ENCODE measurements at regions not wholly inside any gene's neighbourhood (a gene's known extent, or its start where the extent isn't known, plus 50 kb on each side); places are given as distances from the start of the nearest gene placed in this dataset.

- no peak for TF ChIP-seq EGR1 (IDR thresholded peaks at IDR 0.05; ENCODE audit: borderline replicate concordance, low read depth, low read length)
Measured at GRCh38 chr3:117527346-117527745, 817.8 kb downstream of the TUSC7 start (continued).

- Histone ChIP-seq H2BK20ac (ENCODE audit: low read length) (no peak overlapping the region), H2BK12ac (ENCODE audit: low read depth, low read length) (no peak overlapping the region), H2AK5ac (ENCODE audit: low read depth, low read length) (no peak overlapping the region), H3K4me1 (replicated peaks in 1 of 4; ENCODE audit: control insufficient read depth in 3 of 4, insufficient read depth in 4 of 4, low read length in 3 of 4) (no peaks in the 10 kb centered on the region), H3K23ac (ENCODE audit: insufficient read length) (no peak overlapping the region), H3K4me3 (ENCODE audit: extremely low read depth in 1 of 4, insufficient read depth in 2 of 4, low read depth in 3 of 4, low read length in 4 of 4) (no peak overlapping the region), H3K23me2 (ENCODE audit: low read depth, low read length) (no peaks in the 10 kb centered on the region), H4K91ac (replicated peaks; ENCODE audit: insufficient read length, low read length) (no peak overlapping the region), H3K79me2 (ENCODE audit: control insufficient read depth in 1 of 2, insufficient read depth in 2 of 2, low read length in 2 of 2) (no peaks in the 10 kb centered on the region), H3K36me3 (ENCODE audit: control insufficient read depth in 2 of 4, insufficient read depth in 4 of 4, low read length in 3 of 4) (no peaks in the 10 kb centered on the region), H4K8ac (ENCODE audit: extremely low read depth, insufficient read depth, low read length) (no peak overlapping the region), H2BK5ac (ENCODE audit: low read depth, low read length) (no peak overlapping the region), H3K18ac (ENCODE audit: extremely low read depth, low read length) (no peak overlapping the region), H4K20me1 (replicated peaks in 1 of 2; ENCODE audit: control insufficient read depth in 1 of 2, insufficient read depth in 2 of 2, low read length in 2 of 2) (no peaks in the 10 kb centered on the region), H3K27me3 (replicated peaks in 1 of 4; ENCODE audit: control insufficient read depth in 3 of 4, extremely low read depth in 1 of 4, insufficient read depth in 3 of 4, low read length in 3 of 4) (no peaks in the 10 kb centered on the region; a peak in 1 of 7 replicates), H3K79me1 (ENCODE audit: low read depth, low read length) (no peaks in the 10 kb centered on the region), H3K9ac (replicated peaks in 1 of 4; ENCODE audit: extremely low read depth in 1 of 4, low read depth in 3 of 4, low read length in 3 of 4) (no peak overlapping the region), H3K9me3 (ENCODE audit: insufficient read depth in 2 of 2, low read depth in 1 of 2, low read length in 1 of 2) (no peaks in the 10 kb centered on the region), H3K14ac (ENCODE audit: insufficient read length) (no peak overlapping the region), H2BK120ac (replicated peaks; ENCODE audit: low read depth, low read length) (no peak overlapping the region), H3K56ac (replicated peaks; ENCODE audit: insufficient read length, low read depth, low read length) (no peak overlapping the region), H2AFZ (ENCODE audit: low read length) (no peak overlapping the region), H3K4me2 (ENCODE audit: insufficient read depth in 1 of 2, low read depth in 2 of 2, low read length in 2 of 2) (no peak overlapping the region), H3K27ac (ENCODE audit: low read depth, low read length) (no peak overlapping the region), H3K4ac (replicated peaks; ENCODE audit: insufficient read length, low read depth, low read length) (no peak overlapping the region), H2BK15ac (ENCODE audit: low read length) (no peak overlapping the region), H4K5ac (ENCODE audit: insufficient read length, low read depth, low read length) (no peak overlapping the region)
- 81% methylated on average over 1 of the region's 1 CpG; no CpG with 5 or more reads in 1 of the 2 experiments for WGBS, 2 experiments (ENCODE audit: extremely low coverage in 1 of 2, insufficient coverage in 1 of 2, insufficient read length in 1 of 2, insufficient replicate concordance in 2 of 2, low coverage in 1 of 2, low lambda C conversion rate in 2 of 2, missing lambda C conversion rate in 1 of 2)
- FAIRE-seq (no peak), DNase-seq (ENCODE audit: low read depth in 1 of 2, low spot score in 2 of 2) (no peak)
- POLR2A ChIA-PET (ENCODE audit: partially characterized antibody) = no interaction called here
- CTCF ChIA-PET (ENCODE audit: partially characterized antibody) = no interaction called here
- TF ChIP-seq TEAD4 (IDR thresholded peaks at IDR 0.05; ENCODE audit: low read depth, low read length) (no peak), PHF8 (conservative IDR thresholded peaks at IDR 0.05; ENCODE audit: low read depth, low read length) (no peak), GABPA (IDR thresholded peaks at IDR 0.05; ENCODE audit: borderline replicate concordance, insufficient read depth, low read length) (no peak), MAFK (IDR thresholded peaks at IDR 0.05; ENCODE audit: low read depth, low read length) (no peak), TAF1 (IDR thresholded peaks at IDR 0.05; ENCODE audit: low read depth, low read length) (no peak), KDM1A (IDR thresholded peaks at IDR 0.05; ENCODE audit: borderline replicate concordance, low read length) (no peak), KDM4A (IDR thresholded peaks at IDR 0.05; ENCODE audit: low read depth, low read length, severe bottlenecking) (no peak), CREB1 (IDR thresholded peaks at IDR 0.05) (no peak), POU5F1 (IDR thresholded peaks at IDR 0.05; ENCODE audit: low read depth, low read length) (no peak), JUN (IDR thresholded peaks at IDR 0.05; ENCODE audit: low read depth, low read length) (no peak), BCL11A (IDR thresholded peaks at IDR 0.05; ENCODE audit: low read depth in 2 of 2, low read length in 2 of 2) (no peak), SP1 (IDR thresholded peaks at IDR 0.05; ENCODE audit: low read depth, low read length) (no peak), SIRT6 (IDR thresholded peaks at IDR 0.05; ENCODE audit: low read length) (no peak), SAP30 (IDR thresholded peaks at IDR 0.05; ENCODE audit: insufficient read depth, insufficient replicate concordance, low read length) (no peak)
Measured at GRCh38 chr3:117528688-117529087, 819.1 kb downstream of the TUSC7 start.
